ENCODE measurements at regions not wholly inside any gene's neighbourhood (a gene's known extent, or its start where the extent isn't known, plus 50 kb on each side); places are given as distances from the start of the nearest gene placed in this dataset.

DNA sequence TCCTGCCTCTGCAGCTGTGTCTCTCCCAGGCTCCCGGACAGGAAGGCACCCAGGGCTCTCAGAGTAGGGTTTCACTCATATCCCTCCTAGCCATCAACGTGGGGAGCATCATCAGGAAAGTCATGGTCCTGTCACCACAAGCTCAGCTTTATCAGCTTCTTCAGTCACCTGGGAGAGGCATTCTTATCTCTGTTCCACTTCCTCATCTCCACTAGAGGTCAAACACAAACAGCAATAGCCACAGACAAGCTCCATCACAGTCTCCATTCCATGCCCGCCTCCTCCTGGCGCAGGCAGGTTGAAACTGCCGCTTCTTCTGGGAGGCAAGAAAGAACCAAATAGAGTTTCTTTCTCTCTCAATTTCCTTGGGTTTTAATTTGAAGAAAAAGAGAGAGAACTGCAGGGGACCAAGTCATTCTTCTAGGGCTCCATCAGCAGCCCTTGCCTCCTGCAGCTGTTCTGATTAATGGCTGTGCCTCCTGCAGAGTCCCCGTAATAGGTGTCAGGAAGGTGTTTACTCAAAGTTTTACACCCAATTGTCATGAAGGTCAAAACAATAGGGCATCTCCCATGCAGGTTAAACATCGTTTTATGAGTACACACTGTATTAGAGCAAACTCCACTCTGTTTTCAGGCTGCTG, 377.9 kb downstream of the TMEM182 start:
- Histone ChIP-seq H3K27ac (ENCODE audit: low read length) (no peak overlapping the region), H3K36me3 (ENCODE audit: control insufficient read depth, insufficient read depth, low read length) (no peaks in the 10 kb centered on the region), H3K4me1 (ENCODE audit: control insufficient read depth, insufficient read depth, low read length) (no peaks in the 10 kb centered on the region), H3K4me3 (ENCODE audit: low read depth in 2 of 2, low read length in 2 of 2) (no peak overlapping the region), H3K27me3 (ENCODE audit: control insufficient read depth, insufficient read depth, low read length) (no peaks in the 10 kb centered on the region), H3K9me3 (ENCODE audit: control insufficient read depth, insufficient read depth, low read depth, low read length) (no peaks in the 10 kb centered on the region)
- ChIA-PET CTCF (no interaction called here), POLR2A (interaction anchor here (0.6 kb wide), 1 partner anchor 1166 kb away, joined by 3 read pairs; no protein-coding TSS in a partner anchor)
- no peak for TF ChIP-seq TCF7L2 (IDR thresholded peaks at IDR 0.05; ENCODE audit: low read depth, low read length)
- TF ChIP-seq SIN3A (IDR thresholded peaks at IDR 0.05; ENCODE audit: borderline replicate concordance, insufficient read depth, low read depth, low read length) = no peak
- no peak for TF ChIP-seq POLR2AphosphoS5 (IDR thresholded peaks at IDR 0.05; ENCODE audit: low read depth, low read length)
- TF ChIP-seq, protein P1, sequence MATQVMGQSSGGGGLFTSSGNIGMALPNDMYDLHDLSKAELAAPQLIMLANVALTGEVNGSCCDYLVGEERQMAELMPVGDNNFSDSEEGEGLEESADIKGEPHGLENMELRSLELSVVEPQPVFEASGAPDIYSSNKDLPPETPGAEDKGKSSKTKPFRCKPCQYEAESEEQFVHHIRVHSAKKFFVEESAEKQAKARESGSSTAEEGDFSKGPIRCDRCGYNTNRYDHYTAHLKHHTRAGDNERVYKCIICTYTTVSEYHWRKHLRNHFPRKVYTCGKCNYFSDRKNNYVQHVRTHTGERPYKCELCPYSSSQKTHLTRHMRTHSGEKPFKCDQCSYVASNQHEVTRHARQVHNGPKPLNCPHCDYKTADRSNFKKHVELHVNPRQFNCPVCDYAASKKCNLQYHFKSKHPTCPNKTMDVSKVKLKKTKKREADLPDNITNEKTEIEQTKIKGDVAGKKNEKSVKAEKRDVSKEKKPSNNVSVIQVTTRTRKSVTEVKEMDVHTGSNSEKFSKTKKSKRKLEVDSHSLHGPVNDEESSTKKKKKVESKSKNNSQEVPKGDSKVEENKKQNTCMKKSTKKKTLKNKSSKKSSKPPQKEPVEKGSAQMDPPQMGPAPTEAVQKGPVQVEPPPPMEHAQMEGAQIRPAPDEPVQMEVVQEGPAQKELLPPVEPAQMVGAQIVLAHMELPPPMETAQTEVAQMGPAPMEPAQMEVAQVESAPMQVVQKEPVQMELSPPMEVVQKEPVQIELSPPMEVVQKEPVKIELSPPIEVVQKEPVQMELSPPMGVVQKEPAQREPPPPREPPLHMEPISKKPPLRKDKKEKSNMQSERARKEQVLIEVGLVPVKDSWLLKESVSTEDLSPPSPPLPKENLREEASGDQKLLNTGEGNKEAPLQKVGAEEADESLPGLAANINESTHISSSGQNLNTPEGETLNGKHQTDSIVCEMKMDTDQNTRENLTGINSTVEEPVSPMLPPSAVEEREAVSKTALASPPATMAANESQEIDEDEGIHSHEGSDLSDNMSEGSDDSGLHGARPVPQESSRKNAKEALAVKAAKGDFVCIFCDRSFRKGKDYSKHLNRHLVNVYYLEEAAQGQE (IDR thresholded peaks at IDR 0.05; ENCODE audit: insufficient read depth in 1 of 2, low read depth in 2 of 2, low read length in 1 of 2) = no peak
- TF ChIP-seq, protein P2, sequence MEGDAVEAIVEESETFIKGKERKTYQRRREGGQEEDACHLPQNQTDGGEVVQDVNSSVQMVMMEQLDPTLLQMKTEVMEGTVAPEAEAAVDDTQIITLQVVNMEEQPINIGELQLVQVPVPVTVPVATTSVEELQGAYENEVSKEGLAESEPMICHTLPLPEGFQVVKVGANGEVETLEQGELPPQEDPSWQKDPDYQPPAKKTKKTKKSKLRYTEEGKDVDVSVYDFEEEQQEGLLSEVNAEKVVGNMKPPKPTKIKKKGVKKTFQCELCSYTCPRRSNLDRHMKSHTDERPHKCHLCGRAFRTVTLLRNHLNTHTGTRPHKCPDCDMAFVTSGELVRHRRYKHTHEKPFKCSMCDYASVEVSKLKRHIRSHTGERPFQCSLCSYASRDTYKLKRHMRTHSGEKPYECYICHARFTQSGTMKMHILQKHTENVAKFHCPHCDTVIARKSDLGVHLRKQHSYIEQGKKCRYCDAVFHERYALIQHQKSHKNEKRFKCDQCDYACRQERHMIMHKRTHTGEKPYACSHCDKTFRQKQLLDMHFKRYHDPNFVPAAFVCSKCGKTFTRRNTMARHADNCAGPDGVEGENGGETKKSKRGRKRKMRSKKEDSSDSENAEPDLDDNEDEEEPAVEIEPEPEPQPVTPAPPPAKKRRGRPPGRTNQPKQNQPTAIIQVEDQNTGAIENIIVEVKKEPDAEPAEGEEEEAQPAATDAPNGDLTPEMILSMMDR (IDR thresholded peaks at IDR 0.05) = no peak
- in situ Hi-C loops (cut with HindIII; ENCODE audit: low pct_unique_long_range_greater_than_20kb, low sequenced_read_pairs) = no loop called here
- no peak for ATAC-seq
- no TSS peak for BruUV-seq (replicated peaks)
- DNase-seq (ENCODE audit: low read depth, low spot score) = no peak
- intact Hi-C loops (cut with micrococcal nuclease; ENCODE audit: unreplicated experiment) = loop anchor here (10.0 kb wide), 1 partner anchor 295 kb away; no protein-coding TSS in a partner anchor

DNA sequence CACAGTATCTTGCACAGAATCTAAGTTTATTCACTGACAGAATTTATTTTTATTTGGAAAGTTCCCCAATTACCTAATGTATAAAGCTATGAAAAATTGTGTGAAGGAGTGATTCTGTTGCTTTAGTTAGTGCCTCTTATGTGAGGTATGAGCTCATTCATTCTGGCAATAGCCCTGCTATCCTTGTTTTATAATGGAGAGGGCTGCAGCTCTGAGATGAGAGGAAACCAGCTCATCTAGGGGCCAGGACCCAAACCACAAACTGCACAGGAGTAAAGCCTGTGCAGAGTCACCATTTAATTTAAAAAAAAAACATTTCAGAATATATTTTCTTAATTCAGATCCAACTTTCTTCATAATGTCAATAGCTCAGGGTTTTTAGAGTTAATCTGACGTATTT, 383.0 kb downstream of the TMEM182 start:
- POLR2A ChIA-PET = no interaction called here
- CTCF ChIA-PET = no interaction called here
- Histone ChIP-seq H3K4me3 (ENCODE audit: low read depth in 2 of 2, low read length in 2 of 2) (no peak overlapping the region), H3K36me3 (ENCODE audit: control insufficient read depth, insufficient read depth, low read length) (no peaks in the 10 kb centered on the region), H3K4me1 (ENCODE audit: control insufficient read depth, insufficient read depth, low read length) (no peaks in the 10 kb centered on the region), H3K27me3 (ENCODE audit: control insufficient read depth, insufficient read depth, low read length) (no peaks in the 10 kb centered on the region), H3K27ac (ENCODE audit: low read length) (no peak overlapping the region), H3K9me3 (ENCODE audit: control insufficient read depth, insufficient read depth, low read depth, low read length) (no peaks in the 10 kb centered on the region)
- no peak for DNase-seq (ENCODE audit: low read depth, low spot score)
- intact Hi-C loops (cut with micrococcal nuclease; ENCODE audit: unreplicated experiment) = no loop called here
- ATAC-seq = no peak
- in situ Hi-C loops (cut with HindIII; ENCODE audit: low pct_unique_long_range_greater_than_20kb, low sequenced_read_pairs) = no loop called here
- TF ChIP-seq TCF7L2 (IDR thresholded peaks at IDR 0.05; ENCODE audit: low read depth, low read length) (no peak), POLR2AphosphoS5 (IDR thresholded peaks at IDR 0.05; ENCODE audit: low read depth, low read length) (no peak), SIN3A (IDR thresholded peaks at IDR 0.05; ENCODE audit: borderline replicate concordance, insufficient read depth, low read depth, low read length) (no peak)
- TF ChIP-seq, protein P2 (IDR thresholded peaks at IDR 0.05) = no peak
- TF ChIP-seq, protein P1 (IDR thresholded peaks at IDR 0.05; ENCODE audit: insufficient read depth in 1 of 2, low read depth in 2 of 2, low read length in 1 of 2) = no peak
- no TSS peak for BruUV-seq (replicated peaks)

Data from Panc1 (cell line).